Hepatic stellate cell (primary cell): ENCODE measurements at regions not wholly inside any gene's neighbourhood (a gene's known extent, or its start where the extent isn't known, plus 50 kb on each side); places are given as distances from the start of the nearest gene placed in this dataset.
"Not testable (repeated sequence)": the region's sequence is repeated elsewhere in the genome, so short reads cannot be mapped to it uniquely, and the experiment has no call there.

ENCODE experiments used
- DNase-seq: peaks from one replicate; pipeline ENCODE4 v3.0.0; 2011; ENCODE audit warnings: low spot score

GRCh38 chr1:111063595-111063994, 76.3 kb downstream of the DRAM2 start:
- DNase-seq = no peak

- DNase-seq = no peak
Measured at GRCh38 chr1:111062624-111063023, 77.3 kb downstream of the DRAM2 start.

GRCh38 chr1:111062081-111062480, 77.8 kb downstream of the DRAM2 start:
- no peak for DNase-seq

- DNase-seq = no peak
Measured at GRCh38 chr1:111054656-111055055, 85.2 kb downstream of the DRAM2 start.

- no peak for DNase-seq
Measured at GRCh38 chr1:111052246-111052645, 87.6 kb downstream of the DRAM2 start.

- DNase-seq = not testable (repeated sequence)
Measured at GRCh38 chr1:111048253-111048652, 84.5 kb upstream of the LRIF1 start.

- DNase-seq = no peak
Measured at GRCh38 chr1:111045033-111045722, 81.5 kb upstream of the LRIF1 start.

GRCh38 chr1:111032295-111032897, 68.7 kb upstream of the LRIF1 start:
- DNase-seq = no peak

- peak; percentile 25 for DNase-seq
Measured at GRCh38 chr1:111030590-111030989, 66.9 kb upstream of the LRIF1 start.

- DNase-seq = no peak
Measured at GRCh38 chr1:111025109-111025508, 61.4 kb upstream of the LRIF1 start.

- no peak for DNase-seq
Measured at GRCh38 chr1:111015222-111015621, 51.5 kb upstream of the LRIF1 start.
